ENCODE measurements at regions not wholly inside any gene's neighbourhood (a gene's known extent, or its start where the extent isn't known, plus 50 kb on each side); places are given as distances from the start of the nearest gene placed in this dataset.

- POLR2A ChIA-PET (ENCODE audit: unreplicated experiment): no interaction called here
- BruUV-seq (replicated peaks): no TSS peak
- ATAC-seq (ENCODE audit: low read depth): no peak
Observed at GRCh38 chr10:107855301-107856046, 691.0 kb upstream of the SORCS1 start.

More at GRCh38 chr10:107855301-107856046, 691.0 kb upstream of the SORCS1 start:
- H2BK15ac ChIP-seq (ENCODE audit: low read depth, low read length): no peak overlapping the region
- DNase-seq: no peak
- H3K4ac ChIP-seq (ENCODE audit: low read depth, low read length): no peak overlapping the region
- no peak overlapping the region for H2BK5ac ChIP-seq (ENCODE audit: low read depth, low read length, poor library complexity, severe bottlenecking)
- no peak overlapping the region for H2BK20ac ChIP-seq (ENCODE audit: low read depth, low read length)
- dilution Hi-C loops (cut with HindIII; ENCODE audit: low sequenced_read_pairs, unreplicated experiment): no loop called here
- H3K4me1 ChIP-seq (ENCODE audit: control insufficient read depth, insufficient read depth, low read length): no peaks in the 10 kb centered on the region
- no peak overlapping the region for H2AK9ac ChIP-seq (replicated peaks; ENCODE audit: low read depth, low read length, poor library complexity)
- H3K36me3 ChIP-seq (ENCODE audit: control insufficient read depth, insufficient read depth, low read length): no peaks in the 10 kb centered on the region
- no peak overlapping the region for H3K56ac ChIP-seq (ENCODE audit: extremely low read depth, insufficient read depth, low read length)
- no peaks in the 10 kb centered on the region for H3K9me1 ChIP-seq (ENCODE audit: insufficient read depth, low read length)
- H4K91ac ChIP-seq (ENCODE audit: insufficient read depth, low read depth, low read length): no peak overlapping the region
- no peak overlapping the region for H3K27ac ChIP-seq (ENCODE audit: insufficient read depth, low read length)
- no peak overlapping the region for H4K5ac ChIP-seq (ENCODE audit: low read depth, low read length)
- no peak overlapping the region for H3K4me2 ChIP-seq (ENCODE audit: low read depth, low read length)
- H3K9ac ChIP-seq (ENCODE audit: low read depth, low read length): no peak overlapping the region
- intact Hi-C loops (cut with micrococcal nuclease): no loop called here
- no peaks in the 10 kb centered on the region for H3K27me3 ChIP-seq (ENCODE audit: control insufficient read depth, insufficient read depth, low read length)
- WGBS, 2 experiments (ENCODE audit: extremely low coverage in 2 of 2, insufficient read length in 1 of 2): no CpG with 5 or more reads among the region's 4 CpGs
- no peak for TF ChIP-seq POLR2A (IDR thresholded peaks at IDR 0.05; ENCODE audit: low read depth, low read length)
- no peak for TF ChIP-seq CHD1 (IDR thresholded peaks at IDR 0.05; ENCODE audit: low read depth, low read length)
- no peak for TF ChIP-seq MXI1 (IDR thresholded peaks at IDR 0.05; ENCODE audit: borderline replicate concordance, low read depth, low read length)
- no peak for TF ChIP-seq BHLHE40 (IDR thresholded peaks at IDR 0.05; ENCODE audit: low read depth, low read length)
- TF ChIP-seq USF2 (IDR thresholded peaks at IDR 0.05; ENCODE audit: low read depth, low read length): no peak
- TF ChIP-seq MAZ (IDR thresholded peaks at IDR 0.05; ENCODE audit: borderline replicate concordance, low read depth, low read length): no peak
- TF ChIP-seq SMC3 (IDR thresholded peaks at IDR 0.05; ENCODE audit: low read depth, low read length): no peak
- TF ChIP-seq ELK1 (IDR thresholded peaks at IDR 0.05; ENCODE audit: borderline replicate concordance, low read depth, low read length): no peak
- TF ChIP-seq MAFK (IDR thresholded peaks at IDR 0.05; ENCODE audit: low read depth, low read length): no peak
- TF ChIP-seq FOS (IDR thresholded peaks at IDR 0.05; ENCODE audit: low read depth, low read length): no peak
- no peak for TF ChIP-seq RCOR1 (IDR thresholded peaks at IDR 0.05; ENCODE audit: insufficient replicate concordance, low read length)
- no peak for TF ChIP-seq NFE2L2 (IDR thresholded peaks at IDR 0.05; ENCODE audit: low read depth, low read length)
- no peak for TF ChIP-seq CTCF (conservative IDR thresholded peaks at IDR 0.05; ENCODE audit: low read depth, low read length)
- TF ChIP-seq CEBPB (IDR thresholded peaks at IDR 0.05; ENCODE audit: low read depth, low read length): no peak
- no peak for TF ChIP-seq RFX5 (IDR thresholded peaks at IDR 0.05; ENCODE audit: low read depth, low read length)
- no peak for TF ChIP-seq RAD21 (IDR thresholded peaks at IDR 0.05; ENCODE audit: low read length)
- H3K23ac ChIP-seq (ENCODE audit: low read depth, low read length): no peak overlapping the region
- H3K18ac ChIP-seq (ENCODE audit: low read depth, low read length): no peak overlapping the region
- H4K20me1 ChIP-seq (ENCODE audit: insufficient read depth, low read length): no peaks in the 10 kb centered on the region
- H4K8ac ChIP-seq (ENCODE audit: low read depth in 2 of 2, low read length in 2 of 2): no peak overlapping the region
- no peaks in the 10 kb centered on the region for H3K79me1 ChIP-seq (ENCODE audit: low read depth in 1 of 2, low read length in 2 of 2)
- H3K9me3 ChIP-seq (ENCODE audit: control insufficient read depth, insufficient read depth, low read length): 0 out of 2 replicates have a peak, but pooled peaks cover 3% of the 10 kb centered on the region
- H3K4me3 ChIP-seq (ENCODE audit: insufficient read depth, low read depth, low read length): no peak overlapping the region
- CTCF ChIA-PET: no interaction called here
- H3K14ac ChIP-seq (replicated peaks; ENCODE audit: low read depth, low read length): no peak overlapping the region
- in situ Hi-C loops (cut with MboI; ENCODE audit: low sequenced_read_pairs): no loop called here
- H2AK5ac ChIP-seq (ENCODE audit: low read depth, low read length): no peak overlapping the region
- no peak overlapping the region for H2BK120ac ChIP-seq (ENCODE audit: low read depth, low read length)
- no peak overlapping the region for H2AFZ ChIP-seq (replicated peaks; ENCODE audit: low read length, poor library complexity)

Data from IMR-90 (cell line).